ENCODE measurements at regions not wholly inside any gene's neighbourhood (a gene's known extent, or its start where the extent isn't known, plus 50 kb on each side); places are given as distances from the start of the nearest gene placed in this dataset.

GRCh38 chr20:48308232-48308781 lies 519.5 kb downstream of the PREX1 start:
- TF ChIP-seq CTCF (conservative IDR thresholded peaks at IDR 0.05) (no peak), EZH2 (IDR thresholded peaks at IDR 0.05; ENCODE audit: low read depth) (no peak)
